A549 (cell line): ENCODE measurements at regions not wholly inside any gene's neighbourhood (a gene's known extent, or its start where the extent isn't known, plus 50 kb on each side); places are given as distances from the start of the nearest gene placed in this dataset.

Source experiments
- ATAC-seq, 2 experiments: fragments of 200-7000 bp in 1 of 2; fragments of >200 bp in 1 of 2; cut with Nextera tagmentation in 1 of 2; cut with Tn5 transposase in 1 of 2; 3 replicates each; pipeline versions ENCODE4 v1.8.0 to v1.9.1; 2018 to 2020; ENCODE audit warnings: mild to moderate bottlenecking in 1 of 2, moderate library complexity in 1 of 2
- CTCF ChIA-PET: fragments of 300-600 bp; sonication (Branson Sonifier 250); formaldehyde crosslinking; extraction: SDS; loops from one replicate; lab custom pipeline; 2021; ENCODE audit warnings: antibody characterized with exemption, inconsistent platforms; lab: Yijun Ruan, JAX
- POLR2A ChIA-PET: fragments of 350-600 bp; formaldehyde crosslinking; extraction: SDS; loops from one replicate; lab custom pipeline; 2021; ENCODE audit warnings: antibody characterized with exemption, inconsistent platforms; lab: Yijun Ruan, JAX
- DNase-seq, 2 experiments: peaks; one replicate each; pipeline versions ENCODE4 v3.0.0 to v3.0.0-alpha.2; 2011 to 2016; ENCODE audit warnings: low read depth in 1 of 2, low spot score in 1 of 2
- FAIRE-seq: peaks from 2 replicates; lab custom pipeline; 2011; peaks lifted over from hg19 to GRCh38; lab: Jason Lieb, UNC
- H3K27ac ChIP-seq, 2 experiments: fragments of >200 bp; sonication (Bioruptor Twin); formaldehyde crosslinking; 3 replicates each; pipeline ENCODE4 v1.5.1; 2016 to 2017
- H3K4me1 ChIP-seq: fragments of >200 bp; sonication (Bioruptor Twin); formaldehyde crosslinking; 3 replicates; pipeline ENCODE4 v1.6.1; 2016
- H3K4me2 ChIP-seq: fragments of >200 bp; sonication (Bioruptor Twin); formaldehyde crosslinking; 3 replicates; pipeline ENCODE4 v1.6.1; 2016
- H3K4me3 ChIP-seq: fragments of >200 bp; sonication (Bioruptor Twin); formaldehyde crosslinking; 3 replicates; pipeline ENCODE4 v1.5.1; 2016
- H3K9me3 ChIP-seq: fragments of >200 bp; sonication (Bioruptor Twin); formaldehyde crosslinking; 3 replicates; pipeline ENCODE4 v1.6.1; 2016
- CBX2 ChIP-seq: fragments of 200-600 bp; sonication (generic); IDR thresholded peaks from 2 replicates; pipeline ENCODE4 v1.6.1; 2016; ENCODE audit warnings: low read depth, mild to moderate bottlenecking, borderline replicate concordance
- CBX8 ChIP-seq: fragments of 200-600 bp; sonication (generic); IDR thresholded peaks from 2 replicates; pipeline ENCODE4 v1.6.1; 2016
- CEBPB ChIP-seq, 2 experiments: fragments of >200 bp in 1 of 2; sonication (Bioruptor Twin) in 1 of 2; formaldehyde crosslinking in 1 of 2; IDR thresholded peaks; 2 replicates each; pipeline ENCODE4 v1.6.1; 2012 to 2016
- CTCF ChIP-seq: fragments of >200 bp; sonication (Bioruptor Twin); formaldehyde crosslinking; IDR thresholded peaks from 3 replicates; pipeline ENCODE4 v1.5.1; 2016
- E2F6 ChIP-seq: IDR thresholded peaks from 2 replicates; pipeline ENCODE4 v1.6.1; 2012; ENCODE audit warnings: low read depth, borderline replicate concordance
- EHMT2 ChIP-seq: fragments of 200-600 bp; sonication (generic); IDR thresholded peaks from 2 replicates; pipeline ENCODE4 v1.6.1; 2016; ENCODE audit warnings: antibody characterized with exemption, low read depth, mild to moderate bottlenecking, moderate library complexity
- ELK1 ChIP-seq: fragments of 150-350 bp; IDR thresholded peaks from 2 replicates; pipeline ENCODE4 v1.6.1; 2014; ENCODE audit warnings: low read depth, mild to moderate bottlenecking, low read length
- EP300 ChIP-seq, 2 experiments: fragments of >200 bp; sonication (Bioruptor Twin); formaldehyde crosslinking; IDR thresholded peaks; 2 replicates in 1 of 2; 3 replicates in 1 of 2; pipeline ENCODE4 v1.6.1; 2016 to 2017
- FOXS1 ChIP-seq: fragments of 250-450 bp; sonication (Bioruptor Pico); IDR thresholded peaks from 2 replicates; pipeline ENCODE4 v1.5.0; 2020; ENCODE audit warnings: mild to moderate bottlenecking, moderate library complexity
- GATA3 ChIP-seq: IDR thresholded peaks from 2 replicates; pipeline ENCODE4 v1.6.1; 2012; ENCODE audit warnings: borderline replicate concordance
- HEYL ChIP-seq: fragments of 250-450 bp; sonication (Bioruptor Pico); IDR thresholded peaks from 2 replicates; pipeline ENCODE4 v1.8.0; 2021; ENCODE audit warnings: mild to moderate bottlenecking, moderate library complexity
- JUNB ChIP-seq: fragments of >200 bp; sonication (Bioruptor Twin); formaldehyde crosslinking; IDR thresholded peaks from 2 replicates; pipeline ENCODE4 v1.6.1; 2016
- KDM5A ChIP-seq: fragments of 200-600 bp; sonication (generic); IDR thresholded peaks from 2 replicates; pipeline ENCODE4 v1.6.1; 2016; ENCODE audit warnings: antibody characterized with exemption, mild to moderate bottlenecking
- MYC ChIP-seq: IDR thresholded peaks from 2 replicates; pipeline ENCODE4 v1.6.1; 2012; ENCODE audit warnings: mild to moderate bottlenecking, inconsistent platforms, low read length, improper control_type of control experiment, borderline replicate concordance
- NPAS2 ChIP-seq: fragments of 250-450 bp; sonication (Bioruptor Pico); IDR thresholded peaks from 2 replicates; pipeline ENCODE4 v1.8.0; 2022; ENCODE audit warnings: mild to moderate bottlenecking, moderate library complexity, borderline replicate concordance
- POLR2AphosphoS2 ChIP-seq: conservative IDR thresholded peaks from 2 replicates; pipeline ENCODE4 v1.6.1; 2012; ENCODE audit warnings: low read length, improper control_type of control experiment, inconsistent platforms
- RCOR1 ChIP-seq: fragments of 150-350 bp; IDR thresholded peaks from 2 replicates; pipeline ENCODE4 v1.6.1; 2014; ENCODE audit warnings: antibody characterized with exemption, low read length, low read depth
- REST ChIP-seq: fragments of 200-600 bp; sonication (generic); IDR thresholded peaks from 2 replicates; pipeline ENCODE4 v1.6.1; 2016; ENCODE audit warnings: antibody characterized with exemption, mild to moderate bottlenecking, moderate library complexity
- RNF2 ChIP-seq: fragments of 200-600 bp; sonication (generic); IDR thresholded peaks from 2 replicates; pipeline ENCODE4 v1.6.1; 2016; ENCODE audit warnings: low read depth, mild to moderate bottlenecking, antibody characterized with exemption, moderate library complexity, borderline replicate concordance
- USF2 ChIP-seq: fragments of 450-650 bp; IDR thresholded peaks from 2 replicates; pipeline ENCODE4 v1.6.1; 2014; ENCODE audit warnings: antibody characterized with exemption
- ZSCAN20 ChIP-seq: fragments of 250-450 bp; sonication (Bioruptor Pico); IDR thresholded peaks from 2 replicates; pipeline ENCODE4 v1.8.0; 2022; ENCODE audit warnings: mild to moderate bottlenecking, moderate library complexity
- WGBS: methylation state at CpG from one replicate; pipeline ENCODE4 v1.1.6; 2017; ENCODE audit errors: missing lambda C conversion rate; 5-methylcytosine and 5-hydroxymethylcytosine counted together

- ChIA-PET POLR2A (no interaction called here), CTCF (interaction anchor here (0.6 to 1.6 kb wide), 4 partner anchors 9 to 106 kb away, joined by 3 to 5 read pairs (median 3); no protein-coding TSS in a partner anchor)
- Histone ChIP-seq H3K4me3 (no peak overlapping the region), H3K4me1 (no peaks in the 10 kb centered on the region), H3K27ac (no peak overlapping the region), H3K4me2 (no peak overlapping the region), H3K9me3 (peaks cover 2% of the 10 kb centered on the region; the same call in 2 of the 3 replicates)
- FAIRE-seq (no peak), DNase-seq (no peak), ATAC-seq (no peak)
- WGBS = 83% methylated on average over 5 of the region's 5 CpGs
- no peak for TF ChIP-seq ZSCAN20 (CRISPR knock-in tag)
- TF ChIP-seq GATA3 = no peak
- no peak for TF ChIP-seq KDM5A
- no peak for TF ChIP-seq CEBPB (IDR thresholded peaks at IDR 0.05)
- TF ChIP-seq RCOR1 = no peak
- no peak for TF ChIP-seq HEYL (CRISPR knock-in tag)
- TF ChIP-seq EP300 (IDR thresholded peaks at IDR 0.05) = no peak
Observed at GRCh38 chr9:129375845-129376244, 197.8 kb upstream of the IER5L start.

GRCh38 chr9:129374651-129375050, 196.6 kb upstream of the IER5L start:
- no peak for ATAC-seq
- FAIRE-seq = no peak
- no peaks in the 10 kb centered on the region for H3K4me1 ChIP-seq
- WGBS = 87% methylated on average over 2 of the region's 2 CpGs
- no peak overlapping the region for H3K27ac ChIP-seq
- ChIA-PET POLR2A (no interaction called here), CTCF (no interaction called here)
- H3K9me3 ChIP-seq = peaks cover 11% of the 10 kb centered on the region
- DNase-seq = no peak
- TF ChIP-seq REST = no peak
- no peak overlapping the region for H3K4me2 ChIP-seq
- H3K4me3 ChIP-seq = no peak overlapping the region

- TF ChIP-seq GATA3 = no peak
- no peak for TF ChIP-seq CBX2
- TF ChIP-seq E2F6 = no peak
- TF ChIP-seq EHMT2 = no peak
- no peak for TF ChIP-seq FOXS1 (CRISPR knock-in tag)
- TF ChIP-seq NPAS2 (CRISPR knock-in tag) = no peak
- TF ChIP-seq ELK1 = no peak
- no peak for TF ChIP-seq RNF2
- TF ChIP-seq CTCF = no peak
- TF ChIP-seq CBX8 = no peak
- TF ChIP-seq POLR2AphosphoS2 = no peak
- TF ChIP-seq USF2 = no peak
- no peak for TF ChIP-seq JUNB
- no peak for TF ChIP-seq MYC
- no peak for ATAC-seq
- Histone ChIP-seq H3K9me3 (peaks cover 15% of the 10 kb centered on the region), H3K4me3 (no peak overlapping the region), H3K4me2 (no peak overlapping the region), H3K4me1 (no peaks in the 10 kb centered on the region), H3K27ac (no peak overlapping the region)
- DNase-seq = no peak
- FAIRE-seq = no peak
- POLR2A ChIA-PET = interaction anchor here (0.6 kb wide), 1 partner anchor 561 kb away, joined by 5 read pairs; no protein-coding TSS in a partner anchor
- CTCF ChIA-PET = no interaction called here
- WGBS = 83% methylated on average over 3 of the region's 3 CpGs
Observed at GRCh38 chr9:129374231-129374630, 196.2 kb upstream of the IER5L start.
